HL-60 (cell line): ENCODE measurements at regions not wholly inside any gene's neighbourhood (a gene's known extent, or its start where the extent isn't known, plus 50 kb on each side); places are given as distances from the start of the nearest gene placed in this dataset.

Source experiments
- CTCF ChIP-seq: IDR thresholded peaks from one replicate; pipeline ENCODE4 v1.5.1; 2011; ENCODE audit warnings: low read length, control low read depth, inconsistent platforms; ENCODE audit not compliant: insufficient read depth
- GABPA ChIP-seq: IDR thresholded peaks from 2 replicates; pipeline ENCODE4 v1.6.1; 2012; ENCODE audit warnings: low read depth
- POLR2AphosphoS5 ChIP-seq: IDR thresholded peaks from 2 replicates; pipeline ENCODE4 v1.6.1; 2012; ENCODE audit warnings: low read depth
- REST ChIP-seq: IDR thresholded peaks from 2 replicates; pipeline ENCODE4 v1.6.1; 2012; ENCODE audit warnings: low read depth; ENCODE audit not compliant: insufficient replicate concordance

- TF ChIP-seq CTCF (no peak), POLR2AphosphoS5 (no peak), GABPA (no peak), REST (no peak)
Observed at GRCh38 chr2:37544591-37545031, 126.8 kb downstream of the CDC42EP3 start.
